ENCODE measurements at regions not wholly inside any gene's neighbourhood (a gene's known extent, or its start where the extent isn't known, plus 50 kb on each side); places are given as distances from the start of the nearest gene placed in this dataset.

GRCh38 chr22:27470169-27470772 lies 331.3 kb downstream of the MN1 start:
- in situ Hi-C loops (cut with HindIII; ENCODE audit: low sequenced_read_pairs) = no loop called here

- in situ Hi-C loops (cut with HindIII; ENCODE audit: low sequenced_read_pairs) = no loop called here
Measured at GRCh38 chr22:27472975-27473374, 328.6 kb downstream of the MN1 start.

- in situ Hi-C loops (cut with HindIII; ENCODE audit: low sequenced_read_pairs) = no loop called here
Measured at GRCh38 chr22:27473533-27473932, 328.0 kb downstream of the MN1 start.

GRCh38 chr22:27474112-27474571 lies 327.4 kb downstream of the MN1 start:
- in situ Hi-C loops (cut with HindIII; ENCODE audit: low sequenced_read_pairs) = no loop called here

GRCh38 chr22:27474711-27475547 lies 326.6 kb downstream of the MN1 start:
- in situ Hi-C loops (cut with HindIII; ENCODE audit: low sequenced_read_pairs) = no loop called here

GRCh38 chr22:27475548-27475897 lies 326.0 kb downstream of the MN1 start:
- in situ Hi-C loops (cut with HindIII; ENCODE audit: low sequenced_read_pairs) = no loop called here

- in situ Hi-C loops (cut with HindIII; ENCODE audit: low sequenced_read_pairs) = no loop called here
Measured at GRCh38 chr22:27476318-27476717, 325.2 kb downstream of the MN1 start.

- in situ Hi-C loops (cut with HindIII; ENCODE audit: low sequenced_read_pairs) = no loop called here
Measured at GRCh38 chr22:27476729-27477128, 324.8 kb downstream of the MN1 start.

GRCh38 chr22:27477171-27477570 lies 324.4 kb downstream of the MN1 start:
- in situ Hi-C loops (cut with HindIII; ENCODE audit: low sequenced_read_pairs) = no loop called here

GRCh38 chr22:27480487-27480886 lies 321.1 kb downstream of the MN1 start:
- in situ Hi-C loops (cut with HindIII; ENCODE audit: low sequenced_read_pairs) = no loop called here

GRCh38 chr22:27482402-27482801 lies 319.2 kb downstream of the MN1 start:
- in situ Hi-C loops (cut with HindIII; ENCODE audit: low sequenced_read_pairs) = no loop called here

- in situ Hi-C loops (cut with HindIII; ENCODE audit: low sequenced_read_pairs) = no loop called here
Measured at GRCh38 chr22:27483095-27483785, 318.3 kb downstream of the MN1 start.

GRCh38 chr22:27485842-27486241 lies 315.7 kb downstream of the MN1 start:
- in situ Hi-C loops (cut with HindIII; ENCODE audit: low sequenced_read_pairs) = no loop called here

- in situ Hi-C loops (cut with HindIII; ENCODE audit: low sequenced_read_pairs) = no loop called here
Measured at GRCh38 chr22:27487600-27488452, 313.7 kb downstream of the MN1 start.

- in situ Hi-C loops (cut with HindIII; ENCODE audit: low sequenced_read_pairs) = no loop called here
Measured at GRCh38 chr22:27488456-27489177, 312.9 kb downstream of the MN1 start.

- in situ Hi-C loops (cut with HindIII; ENCODE audit: low sequenced_read_pairs) = no loop called here
Measured at GRCh38 chr22:27489178-27489675, 312.3 kb downstream of the MN1 start.

- in situ Hi-C loops (cut with HindIII; ENCODE audit: low sequenced_read_pairs) = no loop called here
Measured at GRCh38 chr22:27490080-27490479, 311.5 kb downstream of the MN1 start.

GRCh38 chr22:27491888-27492287 lies 309.7 kb downstream of the MN1 start:
- in situ Hi-C loops (cut with HindIII; ENCODE audit: low sequenced_read_pairs) = no loop called here

GRCh38 chr22:27492566-27493201 lies 308.9 kb downstream of the MN1 start:
- in situ Hi-C loops (cut with HindIII; ENCODE audit: low sequenced_read_pairs) = no loop called here

GRCh38 chr22:27493796-27494195 lies 307.8 kb downstream of the MN1 start:
- in situ Hi-C loops (cut with HindIII; ENCODE audit: low sequenced_read_pairs) = no loop called here
